Activated T-cell treated with anti-CD3 and anti-CD28 coated beads, Interleukin-2, amount 50 U/mL, for 72 hours (primary cell): ENCODE measurements at regions not wholly inside any gene's neighbourhood (a gene's known extent, or its start where the extent isn't known, plus 50 kb on each side); places are given as distances from the start of the nearest gene placed in this dataset.

Experiments
- ATAC-seq, 2 donors: fragments of 150-1000 bp; cut with Tn5 transposase; replicated peaks in 1 of 2; 2 replicates each; pipeline ENCODE4 v1.10.0; 2021; ENCODE audit warnings: moderate library complexity in 2 of 2, mild to moderate bottlenecking in 1 of 2
- DNase-seq, 2 donors: peaks; one replicate each; pipeline ENCODE4 v3.0.0; 2021 to 2022; ENCODE audit warnings: mixed read lengths in 1 of 2
- H3K27ac Mint-ChIP-seq: one replicate; pipeline ENCODE4 v1.8.0; 2022; ENCODE audit warnings: mild to moderate bottlenecking, moderate library complexity, mixed read lengths
- H3K27me3 Mint-ChIP-seq: one replicate; pipeline ENCODE4 v1.8.0; 2022; ENCODE audit warnings: low read depth, mixed read lengths
- H3K36me3 Mint-ChIP-seq, 2 donors: one replicate each; pipeline ENCODE4 v1.8.0; 2022; ENCODE audit warnings: mixed read lengths in 2 of 2, mild to moderate bottlenecking in 1 of 2; ENCODE audit not compliant: insufficient read depth in 2 of 2
- H3K4me1 Mint-ChIP-seq: one replicate; pipeline ENCODE4 v1.8.0; 2022; ENCODE audit warnings: low read depth, mixed read lengths
- H3K4me3 Mint-ChIP-seq, 2 donors: one replicate each; pipeline ENCODE4 v1.8.0; 2022; ENCODE audit warnings: mild to moderate bottlenecking in 2 of 2, mixed read lengths in 2 of 2, moderate library complexity in 2 of 2
- H3K9me3 Mint-ChIP-seq, 2 donors: one replicate each; pipeline ENCODE4 v1.8.0; 2022; ENCODE audit warnings: mixed read lengths in 2 of 2

DNA sequence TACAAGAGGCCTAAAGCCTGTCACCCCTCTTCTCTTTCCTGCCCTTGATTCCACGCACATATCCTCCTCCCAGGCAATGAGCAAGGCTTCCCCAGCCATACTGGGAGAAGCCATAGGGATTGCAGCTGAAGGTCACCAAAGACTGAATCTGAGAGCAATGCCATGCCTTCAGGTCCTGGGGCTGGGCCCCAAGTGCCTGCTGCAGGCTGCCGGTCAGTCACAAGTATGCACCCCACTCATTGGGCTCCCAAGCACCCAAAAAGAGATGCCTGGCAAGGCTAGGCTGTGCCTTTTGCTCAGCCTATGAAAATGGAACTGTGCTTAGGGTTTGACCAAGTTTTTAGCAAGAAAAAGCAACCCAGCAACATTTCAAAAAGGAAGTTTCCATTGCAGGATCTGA lies 210.6 kb upstream of the MAMLD1 start:
- Mint-ChIP-seq H3K36me3 (no peaks in the 10 kb centered on the region), H3K9me3 (no peaks in the 10 kb centered on the region), H3K4me3 (no peak overlapping the region), H3K4me1 (no peaks in the 10 kb centered on the region), H3K27me3 (peaks cover 14% of the 10 kb centered on the region), H3K27ac (no peak overlapping the region)
- DNase-seq, result no peak
- no peak for ATAC-seq

DNA sequence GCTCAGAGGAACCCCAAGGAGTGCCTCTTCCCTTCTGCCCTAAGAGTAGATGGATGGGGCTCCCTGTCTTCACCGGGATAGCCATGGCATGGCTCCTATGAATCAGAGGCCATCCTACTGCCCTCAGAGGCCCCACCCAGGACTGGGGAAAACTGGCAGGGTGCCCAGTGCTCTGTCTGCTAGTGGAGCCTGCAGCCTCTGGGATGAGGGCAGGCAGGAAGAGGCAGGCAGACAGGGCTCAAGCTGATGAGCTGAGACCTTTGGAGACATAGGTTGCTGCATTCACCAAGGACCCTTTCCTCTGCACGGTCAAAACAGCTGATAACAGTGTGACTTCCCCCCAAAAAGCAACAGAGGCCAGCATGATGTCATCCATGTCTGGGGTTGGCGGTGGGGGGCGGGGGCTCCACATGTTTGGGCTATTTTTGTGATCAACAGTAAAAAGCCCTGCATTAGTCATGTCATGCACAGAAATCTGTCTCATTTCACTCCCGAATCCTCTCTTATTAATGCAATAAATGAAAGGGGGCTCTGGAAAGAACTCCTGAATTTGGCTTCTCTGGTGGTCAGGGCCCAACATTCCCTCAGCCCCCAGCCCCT lies 207.6 kb upstream of the MAMLD1 start:
- no peak overlapping the region for H3K4me3 Mint-ChIP-seq
- ATAC-seq (no peak), DNase-seq (no peak)
- no peak overlapping the region for H3K27ac Mint-ChIP-seq
- H3K27me3 Mint-ChIP-seq, result peaks cover 8% of the 10 kb centered on the region
- H3K36me3 Mint-ChIP-seq, result no peaks in the 10 kb centered on the region
- H3K4me1 Mint-ChIP-seq, result no peaks in the 10 kb centered on the region
- no peaks in the 10 kb centered on the region for H3K9me3 Mint-ChIP-seq

DNA sequence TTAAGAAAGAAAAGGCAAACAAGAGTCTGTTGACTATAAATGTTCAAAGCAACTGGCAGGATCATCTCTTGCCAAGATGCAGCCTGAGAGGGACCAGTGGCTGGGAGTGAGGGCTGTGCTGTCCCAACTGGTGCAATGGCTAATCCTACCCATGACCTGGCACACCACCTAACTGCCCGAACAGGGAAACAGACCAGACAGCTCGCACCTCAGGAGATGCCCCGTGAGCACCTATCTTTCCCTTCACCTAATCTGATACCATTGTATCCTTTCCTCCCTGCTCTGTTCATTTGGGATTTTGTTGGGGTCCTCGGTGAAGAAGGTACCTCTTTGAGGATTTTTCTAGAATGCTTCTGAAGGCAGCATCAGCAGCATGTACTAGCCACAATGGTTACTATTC lies 206.5 kb upstream of the MAMLD1 start:
- Mint-ChIP-seq H3K4me1 (no peaks in the 10 kb centered on the region), H3K27me3 (peaks cover 6% of the 10 kb centered on the region), H3K4me3 (no peak overlapping the region), H3K36me3 (no peaks in the 10 kb centered on the region), H3K27ac (no peak overlapping the region), H3K9me3 (no peaks in the 10 kb centered on the region)
- ATAC-seq (no peak), DNase-seq (no peak)

DNA sequence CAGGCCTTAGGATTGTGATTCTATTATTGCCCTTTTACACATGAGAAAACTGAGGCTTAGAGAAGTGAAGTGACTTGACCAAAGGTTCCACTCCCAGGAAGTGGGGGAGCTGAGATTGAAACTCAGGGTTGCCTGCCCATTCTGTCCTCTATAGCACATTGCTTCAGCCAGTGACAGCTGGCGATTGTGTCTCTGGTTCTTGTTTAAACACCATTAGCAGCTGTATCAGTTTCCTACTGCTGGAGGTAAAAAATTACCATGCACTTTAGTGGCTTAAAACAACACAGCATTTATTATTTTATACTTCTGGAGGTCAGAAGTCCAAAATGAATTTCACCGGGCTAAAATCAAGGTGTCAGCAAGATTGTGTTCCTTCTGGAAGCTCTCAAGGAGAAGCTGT lies 205.8 kb upstream of the MAMLD1 start:
- Mint-ChIP-seq H3K4me3 (no peak overlapping the region), H3K27me3 (no peaks in the 10 kb centered on the region), H3K27ac (no peak overlapping the region), H3K4me1 (no peaks in the 10 kb centered on the region), H3K36me3 (no peaks in the 10 kb centered on the region), H3K9me3 (no peaks in the 10 kb centered on the region)
- DNase-seq (no peak), ATAC-seq (no peak)

DNA sequence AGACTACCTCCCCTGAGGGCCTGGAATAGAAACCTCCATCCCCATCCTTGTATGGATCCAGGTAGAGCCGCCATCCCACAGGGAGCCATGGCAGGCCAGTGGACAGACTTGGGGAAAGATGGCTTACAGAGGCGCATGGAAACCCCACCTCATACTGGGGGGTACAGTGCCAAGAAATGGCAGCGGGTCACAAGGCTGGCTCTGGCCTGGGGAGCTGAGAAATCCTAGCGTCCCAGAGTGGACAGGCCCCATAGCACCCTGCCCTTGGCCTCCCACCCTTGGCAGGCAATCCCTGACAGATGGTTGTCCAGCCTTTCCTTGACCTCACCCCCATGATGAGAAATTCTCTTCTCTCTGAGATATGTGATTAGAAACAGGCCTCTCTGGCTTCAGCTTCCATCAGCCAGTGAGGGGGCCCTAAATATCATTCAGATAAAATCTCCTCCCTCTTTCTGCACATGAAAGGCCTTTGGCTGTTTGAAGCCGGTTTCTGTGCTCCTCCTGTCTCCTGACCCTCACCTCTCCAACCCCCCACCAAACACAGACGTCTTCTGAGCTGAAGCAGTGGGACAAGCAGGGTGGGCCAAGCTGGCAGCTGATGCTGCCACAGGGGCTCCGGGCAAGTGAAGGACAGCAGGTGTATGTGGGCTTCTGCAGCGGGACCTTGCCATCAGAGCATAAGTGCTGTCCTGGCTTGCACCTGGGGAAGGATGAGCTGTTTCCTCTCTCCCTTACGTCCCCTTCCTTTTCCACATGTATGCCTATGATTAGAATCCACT lies 204.4 kb upstream of the MAMLD1 start:
- Mint-ChIP-seq H3K27ac (no peak overlapping the region), H3K9me3 (no peaks in the 10 kb centered on the region), H3K4me1 (no peaks in the 10 kb centered on the region), H3K36me3 (no peaks in the 10 kb centered on the region), H3K4me3 (no peak overlapping the region), H3K27me3 (no peaks in the 10 kb centered on the region)
- no peak for DNase-seq
- no peak for ATAC-seq

DNA sequence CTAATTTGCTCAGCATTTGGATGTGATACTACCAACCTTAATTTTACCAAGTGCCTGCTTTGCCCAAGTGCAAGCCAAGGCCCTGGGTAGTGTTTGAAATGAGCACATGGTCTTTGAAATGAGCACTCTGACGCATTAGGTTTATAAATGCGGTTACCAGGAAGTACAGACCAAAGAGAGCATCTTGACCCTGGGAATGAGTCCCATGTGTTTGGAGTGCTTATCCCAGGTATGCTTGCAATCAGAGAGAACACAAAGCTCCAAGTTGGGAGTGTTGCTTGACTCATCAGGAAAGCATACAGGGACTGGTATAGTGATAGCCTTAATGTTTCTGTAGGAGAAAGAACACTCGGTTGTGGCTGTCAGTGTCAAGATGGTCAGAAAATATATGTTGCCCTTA lies 203.6 kb upstream of the MAMLD1 start:
- Mint-ChIP-seq H3K4me1 (no peaks in the 10 kb centered on the region), H3K27me3 (no peaks in the 10 kb centered on the region), H3K4me3 (no peak overlapping the region), H3K27ac (no peak overlapping the region), H3K9me3 (no peaks in the 10 kb centered on the region), H3K36me3 (no peaks in the 10 kb centered on the region)
- ATAC-seq (no peak), DNase-seq (no peak)

DNA sequence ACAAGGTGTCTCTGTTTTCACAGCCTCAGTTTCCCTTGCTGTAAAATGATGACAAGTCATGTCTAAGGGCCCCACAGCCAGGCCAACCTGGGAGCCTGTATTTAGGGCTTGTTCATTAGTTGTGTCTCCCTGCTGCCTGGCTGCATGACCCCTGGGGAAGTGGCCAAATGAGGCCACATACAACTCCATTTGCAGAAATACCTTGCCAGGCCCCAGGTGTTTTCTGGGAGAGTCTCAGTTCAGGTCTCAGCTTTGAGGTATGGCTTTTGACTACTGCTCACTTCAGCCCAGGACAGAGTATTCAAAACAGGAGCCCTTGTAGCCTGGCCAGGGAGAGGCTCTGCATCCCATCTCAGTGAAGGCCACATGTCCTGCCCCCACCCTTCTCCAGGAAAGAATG lies 202.5 kb upstream of the MAMLD1 start:
- ATAC-seq (no peak), DNase-seq (no peak)
- Mint-ChIP-seq H3K4me3 (no peak overlapping the region), H3K4me1 (no peaks in the 10 kb centered on the region), H3K9me3 (no peaks in the 10 kb centered on the region), H3K27ac (no peak overlapping the region), H3K27me3 (no peaks in the 10 kb centered on the region), H3K36me3 (no peaks in the 10 kb centered on the region)

DNA sequence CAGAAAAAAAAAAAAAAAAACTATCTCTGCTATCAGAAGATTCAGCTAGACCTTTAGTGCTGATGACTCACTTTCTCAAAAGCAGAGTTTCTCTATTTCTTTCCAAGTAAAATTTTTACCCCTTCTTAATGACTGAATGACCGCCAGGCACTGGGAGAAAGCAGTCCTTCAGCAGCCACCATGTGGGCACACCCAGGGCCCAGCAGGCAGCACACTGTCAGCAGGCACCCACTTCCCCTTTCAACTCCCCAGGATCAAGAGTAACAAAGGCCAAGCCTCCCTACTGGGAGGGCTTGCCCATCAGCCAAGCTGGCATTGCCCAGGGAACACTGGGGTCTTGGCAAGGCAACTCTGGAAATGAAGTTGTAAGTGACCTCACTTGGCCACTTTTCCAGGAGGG lies 201.9 kb upstream of the MAMLD1 start:
- Mint-ChIP-seq H3K27ac (no peak overlapping the region), H3K9me3 (no peaks in the 10 kb centered on the region), H3K4me3 (no peak overlapping the region), H3K27me3 (no peaks in the 10 kb centered on the region), H3K36me3 (no peaks in the 10 kb centered on the region), H3K4me1 (no peaks in the 10 kb centered on the region)
- DNase-seq (no peak), ATAC-seq (no peak)

DNA sequence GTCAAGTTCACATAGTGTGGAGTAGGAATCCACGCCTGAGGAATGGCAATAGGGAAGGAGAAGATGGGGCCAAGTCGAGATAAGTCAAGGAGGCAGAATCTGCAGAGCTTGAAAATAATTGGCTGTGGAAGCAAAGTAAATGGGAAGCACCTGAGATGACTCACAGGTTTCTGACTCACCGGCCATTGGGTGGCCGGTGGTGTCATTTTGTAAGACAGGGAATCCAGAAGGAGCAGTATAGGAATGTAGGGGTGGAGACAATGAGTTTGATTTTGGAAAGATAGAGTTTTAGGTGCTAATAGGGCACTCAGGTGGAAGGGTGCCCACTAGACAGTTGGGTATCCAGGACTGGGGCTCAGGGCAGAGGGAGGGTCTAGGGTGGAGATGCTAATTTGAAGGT lies 201.0 kb upstream of the MAMLD1 start:
- DNase-seq (no peak), ATAC-seq (no peak)
- Mint-ChIP-seq H3K4me3 (no peak overlapping the region), H3K36me3 (no peaks in the 10 kb centered on the region), H3K4me1 (no peaks in the 10 kb centered on the region), H3K27ac (no peak overlapping the region), H3K9me3 (no peaks in the 10 kb centered on the region), H3K27me3 (no peaks in the 10 kb centered on the region)

DNA sequence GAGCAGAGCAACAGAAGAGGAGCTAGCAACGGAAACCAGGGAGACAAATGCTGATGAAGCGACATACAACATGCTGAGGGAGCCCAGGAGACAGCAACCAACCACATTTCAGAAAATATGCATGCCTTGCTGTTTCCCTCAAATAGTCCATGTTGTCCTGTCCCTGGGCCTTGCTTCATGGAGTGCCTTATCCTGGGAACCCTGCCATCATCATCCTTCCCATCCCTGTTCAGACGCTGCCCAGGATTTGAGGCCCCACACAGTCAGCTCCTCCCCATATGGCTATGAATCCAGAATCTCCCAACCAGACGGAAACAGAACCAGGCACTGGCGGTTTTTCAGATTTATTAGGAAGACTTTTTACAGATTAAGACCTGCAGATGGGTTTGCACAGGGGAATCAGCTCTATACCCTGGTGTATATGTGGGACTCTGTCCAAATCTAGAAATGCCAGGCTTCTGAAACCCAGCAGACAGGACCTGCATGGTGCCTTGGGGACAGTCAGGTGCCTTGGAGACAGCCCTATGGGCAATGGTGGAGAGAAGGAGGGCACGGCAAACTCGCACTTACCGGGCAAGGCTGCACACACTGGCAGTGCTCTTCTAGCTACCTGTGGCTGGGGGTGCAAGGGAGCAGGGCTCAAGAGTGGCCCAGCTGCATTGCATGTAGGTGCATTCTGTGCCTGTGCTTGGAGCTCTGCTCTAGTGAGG lies 199.7 kb upstream of the MAMLD1 start:
- DNase-seq (no peak), ATAC-seq (no peak)
- no peak overlapping the region for H3K27ac Mint-ChIP-seq
- no peaks in the 10 kb centered on the region for H3K36me3 Mint-ChIP-seq
- no peaks in the 10 kb centered on the region for H3K4me1 Mint-ChIP-seq
- no peaks in the 10 kb centered on the region for H3K9me3 Mint-ChIP-seq
- no peaks in the 10 kb centered on the region for H3K27me3 Mint-ChIP-seq
- no peak overlapping the region for H3K4me3 Mint-ChIP-seq

DNA sequence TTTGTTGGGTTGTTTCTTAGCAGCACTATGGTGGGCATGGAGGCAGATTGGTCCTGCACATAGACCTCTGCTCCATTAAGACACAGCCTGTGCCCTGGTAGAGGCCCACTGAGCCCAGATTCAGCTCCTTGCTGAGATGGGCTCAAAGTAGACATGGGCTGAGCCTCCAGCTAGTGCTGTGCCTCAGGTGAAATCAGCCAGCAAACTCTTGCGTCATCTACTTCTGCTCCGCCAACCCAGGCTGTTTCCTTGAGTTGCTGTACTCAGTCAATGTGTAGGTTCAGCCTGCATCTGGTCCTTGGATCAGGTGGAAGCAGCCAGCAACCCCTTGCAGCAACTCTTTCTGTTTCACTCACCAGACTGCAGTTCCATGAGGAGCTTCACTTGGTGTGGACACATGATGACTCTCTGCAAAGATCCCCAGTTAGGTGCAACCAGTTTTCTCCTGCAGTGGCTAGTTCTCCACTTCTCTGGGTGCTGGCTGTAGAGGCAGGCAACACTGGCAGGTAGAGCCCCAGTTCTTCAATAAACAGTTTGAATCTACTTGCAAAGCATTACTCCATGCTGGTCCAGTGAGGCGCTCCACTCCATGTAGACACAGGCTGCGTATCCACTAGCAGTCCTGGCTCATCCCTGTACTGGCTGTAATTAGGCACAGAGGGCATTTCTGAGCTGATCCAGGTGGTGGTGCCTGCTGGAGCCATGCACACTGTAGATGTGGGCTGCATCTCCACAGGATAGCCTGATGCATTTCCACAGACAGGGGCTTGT lies 199.0 kb upstream of the MAMLD1 start:
- Mint-ChIP-seq H3K36me3 (no peaks in the 10 kb centered on the region), H3K9me3 (no peaks in the 10 kb centered on the region), H3K27ac (no peak overlapping the region), H3K4me1 (no peaks in the 10 kb centered on the region), H3K27me3 (no peaks in the 10 kb centered on the region), H3K4me3 (no peak overlapping the region)
- ATAC-seq, result no peak
- DNase-seq, result no peak

DNA sequence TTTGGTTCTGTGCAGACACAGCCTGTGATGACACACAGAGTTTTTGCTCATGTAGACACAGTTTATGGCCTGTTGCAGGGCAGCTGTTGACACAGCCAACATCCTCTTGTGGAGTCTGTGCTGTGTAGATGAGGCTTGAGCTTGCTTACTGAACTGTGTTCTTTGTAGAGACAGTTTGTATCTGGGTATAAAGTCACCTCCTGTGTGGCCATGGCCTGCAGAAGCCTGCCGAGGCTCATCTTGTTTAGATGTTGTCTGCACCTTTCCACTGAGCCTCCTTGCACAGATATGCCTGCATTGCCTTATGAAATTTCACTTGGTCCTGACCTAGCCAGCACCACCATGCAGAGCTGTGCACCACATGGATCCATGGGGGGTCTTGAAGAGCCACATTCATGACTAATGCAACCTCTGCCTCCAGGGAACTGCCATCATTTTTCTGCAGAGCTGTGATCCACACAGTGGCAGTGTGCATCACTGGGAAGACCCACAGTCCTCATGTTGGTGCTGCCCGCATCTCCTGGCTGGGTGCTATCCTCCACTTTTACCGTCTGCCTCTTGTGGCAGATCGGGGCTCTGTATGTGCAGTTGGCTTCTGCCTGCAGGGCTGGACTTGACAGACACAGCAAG lies 198.0 kb upstream of the MAMLD1 start:
- no peak overlapping the region for H3K4me3 Mint-ChIP-seq
- ATAC-seq, result no peak
- H3K9me3 Mint-ChIP-seq, result no peaks in the 10 kb centered on the region
- H3K27me3 Mint-ChIP-seq, result no peaks in the 10 kb centered on the region
- DNase-seq, result no peak
- no peak overlapping the region for H3K27ac Mint-ChIP-seq
- H3K36me3 Mint-ChIP-seq, result no peaks in the 10 kb centered on the region
- no peaks in the 10 kb centered on the region for H3K4me1 Mint-ChIP-seq
